Head of caudate nucleus (tissue), 42 donors: ENCODE measurements at regions not wholly inside any gene's neighbourhood (a gene's known extent, or its start where the extent isn't known, plus 50 kb on each side); places are given as distances from the start of the nearest gene placed in this dataset.

Source experiments
- DNase-seq, 42 donors: peaks; one replicate each; pipeline versions ENCODE4 v3.0.0 to v3.0.0-alpha.2; 2020 to 2021; ENCODE audit warnings: mixed read lengths in 7 of 42
- intact Hi-C: fragments of 100-400 bp; cut with DNase I; formaldehyde crosslinking; loops from one replicate; pipeline ENCODE4 v1.15.0; 2022

DNA sequence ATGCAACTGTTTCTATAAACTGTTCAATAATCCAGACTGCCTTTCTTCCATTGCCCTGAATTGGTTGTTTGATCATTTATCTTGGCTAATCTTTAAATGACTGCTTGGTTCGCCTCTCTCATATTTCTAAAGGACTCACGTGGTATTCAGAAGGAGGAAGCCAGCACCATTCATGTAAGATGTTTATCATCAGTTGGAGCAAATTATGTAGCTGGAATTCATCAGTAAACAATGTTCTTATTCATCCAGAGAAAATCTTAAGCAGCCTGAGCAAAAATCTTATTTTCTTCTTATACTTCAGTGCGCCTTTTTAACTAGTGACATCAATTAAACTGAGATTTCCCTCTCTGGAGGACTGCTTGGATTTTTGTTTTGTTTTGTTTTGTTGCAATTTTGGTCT is 538.7 kb upstream of the TMEM132C start:
- DNase-seq = no peak
- intact Hi-C loops = no loop called here

DNA sequence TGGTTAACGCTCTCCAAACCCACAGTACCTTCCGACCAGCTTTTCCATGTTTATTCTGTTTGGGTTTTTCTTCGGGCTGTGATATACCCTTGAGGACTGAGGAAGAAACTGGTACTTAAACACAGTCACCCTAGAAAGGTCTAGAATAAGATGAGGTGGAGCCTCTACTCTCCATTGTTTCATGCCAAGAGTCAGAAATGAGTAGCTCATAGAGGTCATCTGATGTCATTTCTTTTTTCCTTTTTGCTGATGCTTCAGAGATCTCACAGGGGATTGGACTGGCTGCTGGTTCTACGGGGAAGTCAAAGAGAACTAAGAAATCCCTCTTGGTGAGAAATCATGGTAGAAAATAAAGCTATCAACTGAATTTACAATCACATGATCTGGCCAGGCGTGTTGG is 538.2 kb upstream of the TMEM132C start:
- intact Hi-C loops = no loop called here
- no peak for DNase-seq

DNA sequence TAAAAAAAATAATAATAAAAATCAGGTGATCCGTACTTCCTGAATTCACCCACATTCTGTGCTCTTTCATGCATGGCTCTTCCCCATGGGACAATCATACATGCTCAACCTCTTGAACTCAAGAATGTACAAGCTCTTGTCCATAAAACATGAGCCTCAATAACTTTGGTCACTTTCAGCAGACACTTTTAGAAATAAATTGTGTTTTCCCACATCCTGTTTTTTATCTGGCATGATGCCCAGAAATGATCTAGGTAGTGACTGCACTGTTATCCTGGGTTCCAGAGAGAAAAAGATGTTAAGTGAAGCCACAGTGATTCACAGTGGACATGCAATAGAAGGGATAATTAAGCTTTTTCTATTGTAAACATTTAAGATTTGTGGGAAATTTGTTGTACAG is 537.6 kb upstream of the TMEM132C start:
- intact Hi-C loops = no loop called here
- no peak for DNase-seq

DNA sequence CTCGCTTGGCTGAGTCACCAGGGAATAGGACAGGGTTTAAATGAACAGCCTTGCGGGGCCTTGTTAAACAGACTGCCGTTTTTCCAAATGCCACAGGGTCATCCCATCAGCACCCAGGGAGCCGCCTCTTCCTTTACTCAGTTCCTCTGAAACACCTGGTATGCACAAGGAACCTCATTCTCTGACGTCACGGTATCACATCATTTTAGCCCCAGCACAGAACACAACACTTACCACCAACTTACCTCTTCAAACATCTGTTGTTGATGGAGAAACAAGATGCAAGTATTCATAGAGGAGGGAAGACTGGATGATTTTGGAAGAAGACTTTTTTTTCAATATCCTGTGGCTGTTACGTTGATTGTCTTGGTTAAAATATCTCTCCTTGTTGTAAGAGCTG is 535.3 kb upstream of the TMEM132C start:
- no peak for DNase-seq
- intact Hi-C loops = no loop called here

DNA sequence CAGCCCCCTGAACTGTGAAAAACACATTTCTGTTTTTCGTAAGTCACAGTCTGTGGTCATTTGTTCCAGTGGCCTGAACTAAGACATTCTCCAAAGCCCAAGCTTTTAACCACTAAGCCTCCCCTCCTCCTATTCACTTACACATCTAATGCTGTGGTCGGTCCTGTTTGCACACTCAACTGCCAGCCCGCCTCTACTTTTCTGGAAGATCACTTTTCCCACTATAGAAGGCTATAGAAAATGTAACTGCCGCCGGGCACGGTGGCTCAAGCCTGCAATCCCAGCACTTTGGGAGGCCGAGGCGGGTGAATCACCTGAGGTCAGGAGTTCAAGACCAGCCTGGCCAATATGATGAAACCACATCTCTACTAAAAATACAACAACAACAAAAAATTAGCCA is 524.7 kb upstream of the TMEM132C start:
- no peak for DNase-seq
- intact Hi-C loops = no loop called here

DNA sequence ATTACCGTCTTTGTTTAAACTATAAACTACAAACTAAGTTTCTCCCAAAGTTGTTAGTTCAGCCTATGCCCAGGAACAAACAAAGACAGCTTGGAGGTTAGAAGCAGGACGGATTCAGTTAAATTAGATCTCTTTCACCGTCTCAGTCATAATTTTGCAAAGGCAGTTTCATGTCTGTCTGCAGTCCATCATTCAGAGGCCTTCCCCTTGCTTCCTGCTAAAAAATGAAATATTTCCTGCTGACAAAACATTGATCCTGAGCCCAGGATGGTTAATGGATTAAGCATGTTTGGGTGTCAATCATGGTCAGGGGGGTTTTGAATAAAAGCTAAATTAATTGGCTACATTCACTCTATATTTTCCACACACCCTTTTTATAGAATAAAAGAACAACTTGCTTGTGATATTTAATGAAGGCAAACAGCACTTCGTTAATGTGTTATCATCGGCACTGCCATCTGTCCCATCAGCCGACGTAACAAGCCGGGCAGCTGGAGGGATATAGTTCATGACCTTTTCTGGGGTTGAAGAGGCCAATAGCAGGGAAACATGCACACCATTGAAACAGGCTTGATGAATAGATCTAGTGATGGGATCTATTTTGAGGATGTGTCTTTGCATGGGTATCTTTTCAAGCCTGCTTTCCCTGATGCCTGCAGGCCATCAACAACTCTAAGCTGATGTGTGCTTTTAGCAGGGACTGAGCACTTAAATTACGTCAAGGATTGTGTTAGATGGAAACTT is 521.3 kb upstream of the TMEM132C start:
- no peak for DNase-seq
- intact Hi-C loops = no loop called here

DNA sequence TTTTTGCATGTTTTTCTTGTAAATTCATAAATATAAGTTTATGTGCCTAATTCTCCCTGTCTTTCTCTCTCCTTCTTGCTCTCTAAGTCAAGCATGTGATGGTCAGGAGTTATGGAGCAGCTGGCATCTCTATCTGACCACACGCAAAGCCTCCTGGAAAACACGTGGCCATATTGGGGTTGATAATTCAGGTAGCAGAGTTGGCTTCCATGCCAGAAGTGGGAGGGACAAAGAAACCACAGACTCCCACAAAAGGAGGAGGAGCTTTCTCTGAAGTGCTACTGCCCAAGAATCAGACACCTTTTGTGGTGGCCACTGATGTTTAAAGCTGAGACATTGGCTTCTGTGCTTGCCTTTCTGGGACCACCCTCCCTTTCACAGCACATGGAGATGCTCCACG is 517.6 kb upstream of the TMEM132C start:
- DNase-seq = no peak
- intact Hi-C loops = no loop called here

DNA sequence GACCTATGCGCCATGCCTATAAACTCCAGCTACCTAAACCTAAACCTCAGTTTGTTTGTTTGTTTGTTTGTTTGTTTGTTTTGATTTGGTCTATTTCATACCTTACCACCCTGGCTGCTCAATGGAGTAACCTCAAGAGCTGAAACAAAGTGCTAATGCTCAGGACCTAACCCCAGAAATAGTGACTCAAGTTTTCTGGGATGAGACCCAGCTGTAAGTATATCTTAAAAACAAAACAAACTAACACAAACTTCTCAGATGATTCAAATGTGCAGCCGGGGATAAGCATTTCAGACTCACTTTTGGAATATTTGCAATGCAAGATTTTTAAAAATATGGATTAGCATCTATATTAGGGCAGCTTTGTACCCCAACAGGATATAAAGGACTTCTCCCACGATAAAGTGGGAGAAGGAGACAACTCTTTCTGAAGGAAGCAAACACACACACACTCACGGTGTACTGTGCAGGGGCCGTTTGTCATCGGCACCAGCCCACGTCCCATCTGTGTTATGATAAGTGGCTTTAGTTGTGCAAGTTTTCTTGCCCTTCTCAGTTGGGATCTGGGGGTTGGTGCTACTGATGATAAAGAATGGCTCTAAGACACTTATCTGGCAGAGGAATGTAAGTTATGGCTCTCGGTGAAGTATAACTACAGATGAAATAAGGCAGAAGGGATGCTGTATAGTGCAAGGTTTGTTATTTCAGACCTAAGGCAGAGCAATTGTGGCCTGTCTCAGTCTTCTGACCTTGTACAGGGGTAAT is 516.7 kb upstream of the TMEM132C start:
- no peak for DNase-seq
- intact Hi-C loops = no loop called here

DNA sequence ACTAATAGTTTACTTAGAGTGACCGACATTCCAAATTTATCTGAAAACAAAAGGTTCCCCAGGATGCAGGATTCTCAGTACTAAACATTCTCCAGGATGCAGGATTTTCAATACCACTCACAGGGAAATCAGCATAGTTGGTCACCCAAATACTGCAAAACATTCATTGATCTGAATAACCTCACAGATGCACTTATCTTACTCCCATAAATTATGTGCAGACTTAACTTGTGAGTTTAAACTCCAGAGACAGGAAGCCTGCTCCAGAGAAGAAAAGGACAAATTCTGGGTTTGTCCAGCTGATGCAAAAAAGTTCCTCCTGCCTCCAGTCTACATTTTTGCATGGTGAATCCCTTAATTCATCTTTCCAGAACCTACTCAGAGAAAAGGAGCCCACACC is 514.2 kb upstream of the TMEM132C start:
- intact Hi-C loops = no loop called here
- DNase-seq = no peak

DNA sequence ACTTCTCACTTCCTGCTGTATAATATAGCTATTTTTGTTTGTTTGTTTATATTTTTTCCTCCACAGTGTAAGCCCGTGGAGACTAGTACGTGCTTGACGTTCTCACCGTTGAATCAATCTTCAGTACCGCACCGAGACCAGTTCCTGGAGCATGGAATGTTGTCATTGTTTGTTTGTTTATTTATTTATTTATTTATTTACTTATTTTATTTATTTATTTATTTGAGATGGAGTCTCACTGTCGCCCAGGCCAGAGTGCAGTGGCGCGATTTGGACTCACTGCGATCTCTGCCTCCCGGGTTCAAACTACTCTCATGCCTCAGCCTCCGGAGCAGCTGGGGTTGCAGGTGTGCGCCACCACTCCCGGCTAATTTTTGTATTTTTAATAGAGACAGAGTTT is 506.6 kb upstream of the TMEM132C start:
- intact Hi-C loops = no loop called here
- no peak for DNase-seq

DNA sequence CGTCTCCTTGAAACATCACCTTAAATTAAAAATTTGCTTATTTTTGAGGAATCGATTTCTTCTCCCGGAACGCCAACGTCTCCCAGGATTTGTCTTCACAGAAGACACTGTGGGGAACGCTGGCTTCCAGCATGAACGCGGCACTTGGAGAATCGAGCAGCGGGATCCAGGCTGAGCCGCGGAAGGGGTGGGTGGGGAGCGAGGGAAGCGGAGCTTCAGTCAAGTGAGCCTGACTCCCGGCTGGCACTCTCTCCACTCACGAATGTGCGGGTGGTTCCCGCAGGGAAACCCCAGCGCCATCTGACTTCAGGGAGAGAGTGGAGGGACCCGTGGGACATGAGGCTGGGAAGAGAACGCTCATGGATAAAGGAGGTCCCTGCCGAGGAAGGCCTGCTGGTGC is 506.0 kb upstream of the TMEM132C start:
- DNase-seq = peak; percentile 33 to 91 (median 72)
- intact Hi-C loops = no loop called here

DNA sequence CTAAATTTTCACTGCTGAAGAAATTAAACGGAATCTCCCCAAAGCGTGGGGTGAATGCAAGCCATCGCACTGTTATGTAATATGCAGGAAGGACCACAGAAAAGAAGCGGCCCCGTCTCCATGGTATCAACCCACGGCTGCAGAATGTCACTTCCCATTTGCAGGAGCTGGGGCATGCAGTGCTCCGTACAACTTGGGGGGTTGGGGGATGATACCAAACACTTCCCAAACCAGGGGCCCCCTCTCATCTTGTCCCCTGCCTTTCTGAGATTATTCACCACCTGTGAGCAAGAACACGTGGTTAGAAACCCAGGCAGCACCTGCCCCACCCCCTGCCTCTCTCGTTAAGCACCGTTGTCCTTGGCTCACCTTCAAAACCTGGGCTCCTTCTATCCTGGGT is 505.1 kb upstream of the TMEM132C start:
- DNase-seq = peak; percentile 19 to 81 (median 50)
- intact Hi-C loops = no loop called here

DNA sequence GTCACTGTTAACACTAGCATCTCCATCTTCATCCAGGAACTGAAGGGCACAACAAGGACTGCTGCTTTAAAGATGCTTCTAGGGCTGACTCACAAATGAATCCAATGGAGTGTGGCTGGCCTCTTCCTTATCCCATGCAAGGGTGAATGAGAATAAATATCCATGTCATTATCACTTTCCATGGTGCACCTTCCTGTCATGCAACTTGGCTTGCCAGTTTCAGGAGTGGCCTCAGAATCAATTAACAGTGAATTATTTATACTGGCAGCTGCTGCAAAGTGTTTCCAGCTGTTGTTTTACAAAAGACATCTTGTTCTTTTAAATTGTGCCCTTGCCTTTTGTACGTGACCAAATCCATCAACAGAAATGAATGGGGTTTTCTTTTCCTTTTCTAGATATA is 499.3 kb upstream of the TMEM132C start:
- intact Hi-C loops = no loop called here

DNA sequence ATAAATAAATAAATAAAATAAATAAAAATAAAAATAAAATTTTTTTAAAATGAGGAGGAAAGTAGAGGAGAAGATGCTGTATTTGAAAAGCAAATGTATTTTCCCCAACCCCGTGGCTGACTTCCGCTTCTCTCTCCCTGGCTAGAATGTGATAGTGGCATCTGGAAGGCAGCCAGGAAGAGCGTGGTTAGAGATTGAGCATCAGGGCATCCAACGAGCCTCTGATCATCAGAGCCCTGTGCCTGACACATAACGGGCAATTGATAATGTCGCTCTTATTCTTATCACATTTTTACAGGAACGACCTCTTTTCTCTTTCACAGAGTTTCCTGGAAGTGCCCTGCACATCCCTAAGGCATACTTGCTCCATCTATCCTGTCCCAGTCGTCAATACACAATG is 496.9 kb upstream of the TMEM132C start:
- intact Hi-C loops = no loop called here
- peak in 2 of 42 donors; percentile 12 to 32 for DNase-seq

More for the DNA sequence above, 499.3 kb upstream of the TMEM132C start:
- DNase-seq = no peak

DNA sequence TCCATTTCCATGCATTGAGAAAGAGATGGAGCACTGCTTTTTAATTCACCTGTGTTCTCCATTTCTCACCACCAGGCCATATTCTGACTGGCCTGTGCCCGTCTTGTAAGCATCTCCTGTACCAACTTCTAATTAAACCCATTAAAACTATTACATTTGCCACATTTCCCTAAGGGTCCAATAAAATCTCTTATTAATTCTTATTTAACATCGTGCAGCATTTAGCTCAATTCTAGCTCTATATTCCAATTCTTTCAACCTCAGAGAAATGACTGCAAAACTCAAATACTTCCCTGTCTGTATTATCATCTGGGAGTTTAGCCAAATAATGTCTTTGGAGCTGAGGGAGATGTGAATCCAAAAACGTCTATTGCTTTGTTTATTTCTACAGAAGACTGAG is 495.4 kb upstream of the TMEM132C start:
- intact Hi-C loops = no loop called here
- DNase-seq = no peak

DNA sequence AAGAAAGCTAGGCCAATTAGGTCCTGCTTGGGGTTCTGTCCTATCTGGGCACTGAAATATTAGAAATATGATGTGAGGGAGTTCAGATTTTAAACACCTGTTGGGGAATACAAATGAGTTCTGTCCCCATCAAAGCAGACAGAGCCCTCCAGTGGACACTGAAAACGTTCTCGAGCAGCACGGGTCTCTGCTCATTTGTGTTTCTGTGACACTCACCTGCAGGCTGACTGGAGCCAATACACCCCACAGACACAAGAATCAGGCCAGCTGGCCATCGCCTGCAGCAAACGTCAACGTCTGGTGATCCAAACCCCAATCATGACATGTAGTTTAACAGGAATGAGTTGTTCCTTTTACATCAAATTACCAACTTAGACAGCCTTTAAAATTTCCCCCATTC is 493.4 kb upstream of the TMEM132C start:
- no peak for DNase-seq
- intact Hi-C loops = no loop called here

DNA sequence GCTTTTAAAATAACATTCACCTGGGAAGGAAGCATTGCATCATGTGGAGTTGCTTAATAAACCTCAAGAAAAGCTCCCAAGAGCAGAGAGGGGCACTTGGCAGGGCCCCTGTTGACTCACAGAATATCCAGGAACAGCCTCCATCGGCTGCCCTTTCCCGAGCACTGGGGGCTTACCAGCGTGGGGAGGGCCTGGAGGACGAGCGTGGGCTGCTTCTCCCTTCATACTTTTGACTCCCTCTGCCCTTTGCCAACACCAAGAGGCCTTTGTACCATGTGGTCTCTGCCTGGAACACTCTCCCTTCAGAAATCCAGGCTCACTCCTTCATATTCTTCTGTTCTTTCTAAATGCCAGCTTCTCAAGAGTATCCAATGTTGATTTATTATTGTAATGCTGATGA is 492.1 kb upstream of the TMEM132C start:
- intact Hi-C loops = no loop called here
- peak in 5 of 42 donors; percentile 32 to 58 (median 41) for DNase-seq

DNA sequence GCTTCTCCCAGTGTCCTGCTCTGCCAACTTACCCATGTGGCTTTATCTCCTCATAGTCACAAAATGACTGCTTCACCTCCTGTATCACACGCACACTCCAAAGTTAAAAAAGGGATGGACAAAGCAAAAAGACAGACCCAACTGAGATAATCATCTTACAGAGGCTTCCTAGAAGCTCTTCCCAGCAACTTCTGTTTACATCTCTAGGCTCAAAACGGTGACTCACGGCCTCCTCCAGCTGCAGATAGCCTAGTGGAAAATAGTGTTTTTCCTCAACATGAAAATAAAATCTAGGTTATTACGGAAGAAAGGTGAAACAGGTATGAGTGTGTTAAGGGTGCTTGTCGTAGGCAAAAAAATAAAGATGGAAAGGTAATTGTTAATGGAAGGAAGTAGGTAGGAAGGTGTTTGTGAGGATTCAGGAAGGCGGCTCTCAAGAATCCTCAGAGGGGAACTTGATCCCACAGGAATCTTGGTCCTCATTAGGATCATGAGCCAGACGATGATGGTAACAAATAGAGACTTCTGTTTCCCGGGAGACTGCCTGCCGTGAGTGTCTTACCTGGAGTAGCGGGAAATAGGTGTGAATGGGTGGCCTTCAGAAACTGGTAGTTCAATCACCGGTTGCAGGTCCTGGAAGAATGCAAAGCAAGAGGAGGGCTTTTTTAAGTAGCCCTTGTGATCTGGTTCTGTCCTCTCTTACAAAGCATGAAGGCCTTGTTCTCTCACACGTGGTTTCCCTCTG is 487.5 kb upstream of the TMEM132C start:
- no peak for DNase-seq
- intact Hi-C loops = no loop called here

DNA sequence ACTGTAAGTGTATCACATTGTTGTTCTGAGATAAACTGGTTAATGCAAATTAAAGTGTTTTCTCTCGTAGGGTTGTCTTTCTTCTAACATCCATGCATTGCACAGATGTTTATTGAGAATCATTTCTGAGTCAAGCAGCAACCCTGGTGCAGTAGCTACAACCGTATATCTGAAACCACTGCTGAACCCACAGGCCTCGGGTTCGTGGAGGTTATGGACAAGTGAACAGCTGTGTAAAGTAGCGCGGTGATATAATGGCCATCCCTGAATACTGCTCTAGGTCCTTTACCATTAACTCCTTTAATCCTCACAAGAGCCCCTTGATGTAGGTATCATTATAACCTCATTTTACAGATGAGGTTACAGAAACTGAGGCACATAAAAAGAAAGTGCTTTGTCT is 486.1 kb upstream of the TMEM132C start:
- no peak for DNase-seq
- intact Hi-C loops = no loop called here

DNA sequence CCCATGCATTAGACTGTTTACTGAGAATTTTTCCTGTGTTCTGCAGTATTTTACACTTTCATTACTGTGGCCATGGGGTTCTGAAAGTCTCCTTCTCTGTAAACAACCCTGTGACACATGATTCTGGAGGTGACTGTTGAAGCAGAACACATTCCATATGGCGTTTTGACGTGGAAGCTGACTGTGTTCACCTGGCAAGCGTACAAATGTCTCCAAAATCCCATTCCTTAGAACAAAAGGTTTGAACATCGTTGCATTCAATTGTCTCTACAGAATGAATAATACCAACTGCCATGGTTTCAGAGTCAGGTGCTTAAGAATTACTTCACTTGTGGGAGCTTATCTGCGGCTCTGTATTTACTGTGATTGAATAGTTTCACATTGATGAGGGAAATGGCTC is 485.6 kb upstream of the TMEM132C start:
- intact Hi-C loops = no loop called here
- DNase-seq = no peak
